Panc1 (cell line): ENCODE measurements at regions not wholly inside any gene's neighbourhood (a gene's known extent, or its start where the extent isn't known, plus 50 kb on each side); places are given as distances from the start of the nearest gene placed in this dataset.

ENCODE experiments used
- ATAC-seq: fragments of 200-7000 bp; cut with Tn5 transposase; 2 replicates; pipeline ENCODE4 v1.9.1; 2020; ENCODE audit warnings: mild to moderate bottlenecking, moderate library complexity
- BruUV-seq: library from RNA; stranded (reverse); fragments of 400-500 nt; replicated peaks from 2 replicates; lab custom pipeline; 2021; lab: Mats Ljungman, UMichigan
- CTCF ChIA-PET: fragments of 300-600 bp; sonication (Branson Sonifier 250); formaldehyde crosslinking; loops from one replicate; lab custom pipeline; 2022; ENCODE audit warnings: antibody characterized with exemption; lab: Charles Lee
- POLR2A ChIA-PET: fragments of 300-600 bp; sonication (Branson Sonifier 250); formaldehyde crosslinking; loops from one replicate; lab custom pipeline; 2022; ENCODE audit warnings: antibody characterized with exemption; lab: Charles Lee
- DNase-seq: peaks from one replicate; pipeline ENCODE4 v3.0.0-alpha.2; 2010; ENCODE audit warnings: low read depth, low spot score
- H3K27ac ChIP-seq: 2 replicates; pipeline ENCODE4 v1.5.1; 2011; ENCODE audit warnings: mild to moderate bottlenecking, low read length, inconsistent platforms
- H3K27me3 ChIP-seq: fragments of 200-500 bp; sonication (Bioruptor generic); 2 replicates; pipeline ENCODE4 v1.6.0; 2014; ENCODE audit warnings: low read length, inconsistent platforms; ENCODE audit not compliant: control insufficient read depth, insufficient read depth
- H3K36me3 ChIP-seq: fragments of 200-500 bp; sonication (Bioruptor generic); 2 replicates; pipeline ENCODE4 v1.5.1; 2014; ENCODE audit warnings: inconsistent platforms, mild to moderate bottlenecking, low read length, moderate library complexity; ENCODE audit not compliant: control insufficient read depth, insufficient read depth
- H3K4me1 ChIP-seq: 2 replicates; pipeline ENCODE4 v1.5.1; 2011; ENCODE audit warnings: inconsistent platforms, mild to moderate bottlenecking, low read length, moderate library complexity; ENCODE audit not compliant: control insufficient read depth, insufficient read depth
- H3K4me3 ChIP-seq, 2 experiments: 2 replicates each; pipeline ENCODE4 v1.5.1; 2011 to 2012; ENCODE audit warnings: low read depth in 2 of 2, low read length in 2 of 2, mild to moderate bottlenecking in 2 of 2, inconsistent platforms in 1 of 2, moderate library complexity in 1 of 2
- H3K9me3 ChIP-seq: fragments of 200-500 bp; sonication (Bioruptor generic); 2 replicates; pipeline ENCODE4 v1.5.1; 2014; ENCODE audit warnings: low read depth, mild to moderate bottlenecking, inconsistent platforms, low read length, moderate library complexity; ENCODE audit not compliant: control insufficient read depth, insufficient read depth
- CTCF ChIP-seq: fragments of 450-650 bp; IDR thresholded peaks from 2 replicates; pipeline ENCODE4 v1.5.1; 2017; ENCODE audit warnings: mild to moderate bottlenecking
- POLR2AphosphoS5 ChIP-seq: IDR thresholded peaks from 2 replicates; pipeline ENCODE4 v1.6.1; 2012; ENCODE audit warnings: mild to moderate bottlenecking, low read depth, low read length, moderate library complexity
- REST ChIP-seq, 2 experiments: IDR thresholded peaks; 2 replicates each; pipeline ENCODE4 v1.6.1; 2011 to 2012; ENCODE audit warnings: low read depth in 2 of 2, control low read depth in 1 of 2, low read length in 1 of 2, mild to moderate bottlenecking in 1 of 2, moderate library complexity in 1 of 2; ENCODE audit not compliant: insufficient read depth in 1 of 2
- SIN3A ChIP-seq: IDR thresholded peaks from 2 replicates; pipeline ENCODE4 v1.6.1; 2012; ENCODE audit warnings: low read depth, mild to moderate bottlenecking, low read length, moderate library complexity, borderline replicate concordance; ENCODE audit not compliant: insufficient read depth
- TCF7L2 ChIP-seq: IDR thresholded peaks from 2 replicates; pipeline ENCODE4 v1.6.1; 2011; ENCODE audit warnings: mild to moderate bottlenecking, low read depth, low read length, inconsistent platforms
- in situ Hi-C: cut with HindIII; loops from 2 replicates; pipeline ENCODE4 v1.10.0; 2016; ENCODE audit warnings: low sequenced_read_pairs, low pct_unique_long_range_greater_than_20kb
- intact Hi-C: fragments of 100-400 bp; cut with micrococcal nuclease; formaldehyde crosslinking; loops from one replicate; pipeline ENCODE4 v1.10.0; 2022; ENCODE audit not compliant: unreplicated experiment

GRCh38 chrX:42567268-42567667 lies 210.7 kb downstream of the PPP1R2C start:
- DNase-seq: no peak

GRCh38 chrX:42565739-42566138 lies 212.2 kb downstream of the PPP1R2C start:
- ATAC-seq: no peak
- intact Hi-C loops (no loop called here), in situ Hi-C loops (no loop called here)
- no peak for TF ChIP-seq CTCF
- TF ChIP-seq POLR2AphosphoS5: no peak
- TF ChIP-seq TCF7L2: no peak
- no peak for TF ChIP-seq SIN3A
- TF ChIP-seq REST (IDR thresholded peaks at IDR 0.05; ENCODE audit: insufficient read depth in 1 of 2, low read depth in 2 of 2, low read length in 1 of 2): no peak
- no peaks in the 10 kb centered on the region for H3K36me3 ChIP-seq
- H3K9me3 ChIP-seq: no peaks in the 10 kb centered on the region
- H3K27ac ChIP-seq: no peak overlapping the region
- DNase-seq: no peak
- ChIA-PET POLR2A (no interaction called here), CTCF (no interaction called here)
- H3K4me1 ChIP-seq: no peaks in the 10 kb centered on the region
- H3K4me3 ChIP-seq: no peak overlapping the region
- H3K27me3 ChIP-seq: no peaks in the 10 kb centered on the region
- BruUV-seq: no TSS peak

More at GRCh38 chrX:42567268-42567667, 210.7 kb downstream of the PPP1R2C start:
- in situ Hi-C loops: no loop called here
- ChIA-PET CTCF (no interaction called here), POLR2A (no interaction called here)
- no peaks in the 10 kb centered on the region for H3K4me1 ChIP-seq
- no TSS peak for BruUV-seq
- H3K27me3 ChIP-seq: no peaks in the 10 kb centered on the region
- intact Hi-C loops: no loop called here
- H3K9me3 ChIP-seq: no peaks in the 10 kb centered on the region
- no peak for ATAC-seq
- H3K27ac ChIP-seq: no peak overlapping the region
- TF ChIP-seq POLR2AphosphoS5 (no peak), REST (IDR thresholded peaks at IDR 0.05; ENCODE audit: insufficient read depth in 1 of 2, low read depth in 2 of 2, low read length in 1 of 2) (no peak), SIN3A (no peak), CTCF (no peak), TCF7L2 (no peak)
- no peaks in the 10 kb centered on the region for H3K36me3 ChIP-seq
- H3K4me3 ChIP-seq: no peak overlapping the region
